Glomerular visceral epithelial cell (primary cell): ENCODE measurements at regions not wholly inside any gene's neighbourhood (a gene's known extent, or its start where the extent isn't known, plus 50 kb on each side); places are given as distances from the start of the nearest gene placed in this dataset.
"Not testable (repeated sequence)": the region's sequence is repeated elsewhere in the genome, so short reads cannot be mapped to it uniquely, and the experiment has no call there.

ENCODE experiments used
- DNase-seq: peaks from one replicate; pipeline ENCODE4 v3.0.0-alpha.2; 2016; ENCODE audit errors: extremely low spot score

- no peak for DNase-seq
Observed at GRCh38 chr12:74685385-74685784, 147.8 kb downstream of the ATXN7L3B start.

GRCh38 chr12:74689071-74689655 lies 151.5 kb downstream of the ATXN7L3B start:
- DNase-seq, result peak; percentile 46

DNA sequence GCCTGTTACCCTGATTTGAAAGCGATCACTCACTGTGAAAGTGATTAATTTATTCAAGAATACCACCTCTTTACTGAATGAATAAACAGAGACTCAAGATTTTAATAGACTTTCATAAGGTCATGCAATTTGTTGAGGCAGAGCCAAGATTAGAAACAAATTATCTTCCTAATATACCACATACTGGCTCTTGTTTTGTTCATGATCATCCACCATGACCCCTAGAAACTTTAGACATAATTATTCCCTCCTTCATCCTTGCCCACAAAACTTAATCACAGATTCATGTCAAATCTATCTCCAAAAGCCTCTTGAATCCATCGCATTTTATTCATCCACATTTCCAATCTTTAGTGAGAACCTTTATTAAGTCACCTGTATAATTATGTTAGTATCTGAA lies 152.3 kb downstream of the ATXN7L3B start:
- no peak for DNase-seq

DNA sequence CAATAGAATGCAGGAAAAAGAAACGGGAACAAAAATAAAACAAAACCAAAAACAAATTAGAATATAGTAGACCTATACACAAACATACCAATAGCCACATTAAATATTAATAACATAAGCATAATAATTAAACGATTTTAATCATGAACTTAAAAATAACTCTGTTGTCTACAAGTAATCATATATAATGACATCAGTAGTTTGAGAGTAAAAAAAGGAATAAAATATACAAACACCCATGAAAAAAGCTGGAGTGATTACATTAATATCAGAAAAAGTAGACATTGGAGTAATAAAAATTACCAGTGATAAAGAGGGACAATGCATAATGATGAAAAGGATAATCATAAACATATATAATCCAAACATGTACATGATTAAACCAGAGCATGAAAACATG lies 181.8 kb downstream of the ATXN7L3B start:
- DNase-seq, result no peak

- peak; percentile 66 for DNase-seq
Observed at GRCh38 chr12:74722709-74723108, 185.1 kb downstream of the ATXN7L3B start.

DNA sequence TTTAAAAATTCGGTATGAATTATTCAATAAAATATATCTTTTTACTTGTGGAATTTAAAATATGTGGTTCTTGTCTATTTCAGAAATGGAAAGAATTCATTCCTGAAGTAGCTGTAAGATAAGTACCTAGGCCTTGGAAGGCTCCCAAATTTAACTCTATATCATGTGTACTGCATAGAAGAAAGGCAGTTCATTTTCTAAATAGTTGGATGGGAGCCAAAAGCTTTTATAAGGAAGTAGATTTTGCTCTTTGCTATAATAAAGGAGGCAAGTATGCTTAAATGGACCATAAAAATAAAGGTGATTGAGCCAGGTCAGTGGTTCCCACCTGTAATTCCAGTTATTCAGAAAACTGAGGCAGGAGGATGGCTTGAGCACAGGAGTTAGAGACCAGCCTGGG lies 187.5 kb downstream of the ATXN7L3B start:
- DNase-seq, result peak; percentile 36

DNA sequence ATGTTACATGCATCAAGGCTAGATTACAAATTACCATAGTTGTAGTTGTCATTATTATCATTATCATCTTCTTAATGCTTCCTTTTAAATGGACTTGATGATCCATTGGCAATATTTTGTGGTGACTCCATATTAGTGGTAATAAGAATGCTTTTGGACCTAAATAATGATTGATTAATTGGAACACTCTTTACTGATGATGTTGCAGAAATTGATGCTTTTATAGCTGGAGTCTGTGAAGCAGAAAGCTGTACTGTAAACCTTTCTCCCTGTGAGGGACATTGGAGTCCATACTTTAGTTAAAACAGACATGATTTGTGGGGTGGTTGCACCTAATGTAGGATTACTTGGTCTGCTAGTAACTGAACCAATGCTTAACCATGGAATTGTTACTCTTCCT lies 190.4 kb downstream of the ATXN7L3B start:
- no peak for DNase-seq

- no peak for DNase-seq
Observed at GRCh38 chr12:74732164-74732784, 194.6 kb downstream of the ATXN7L3B start.

DNA sequence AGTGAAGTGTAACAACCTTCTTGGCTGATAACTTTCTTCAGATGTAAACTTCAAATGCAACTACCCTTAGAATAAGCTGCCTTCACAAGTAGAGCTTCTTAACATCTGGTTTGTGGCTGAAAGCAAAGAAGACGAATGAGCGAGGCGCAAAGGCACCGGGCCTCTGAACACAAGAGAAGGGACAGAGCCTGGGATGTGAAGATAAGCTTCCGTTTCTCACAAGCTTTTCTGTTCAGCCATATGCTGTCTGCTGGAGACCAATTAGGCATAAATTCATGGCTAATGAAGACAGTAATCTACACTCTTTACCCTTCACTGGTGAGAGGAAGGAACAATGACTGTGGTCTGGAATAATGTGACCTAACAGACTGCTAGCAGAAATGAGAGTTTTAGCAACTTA lies 195.2 kb downstream of the ATXN7L3B start:
- no peak for DNase-seq

DNA sequence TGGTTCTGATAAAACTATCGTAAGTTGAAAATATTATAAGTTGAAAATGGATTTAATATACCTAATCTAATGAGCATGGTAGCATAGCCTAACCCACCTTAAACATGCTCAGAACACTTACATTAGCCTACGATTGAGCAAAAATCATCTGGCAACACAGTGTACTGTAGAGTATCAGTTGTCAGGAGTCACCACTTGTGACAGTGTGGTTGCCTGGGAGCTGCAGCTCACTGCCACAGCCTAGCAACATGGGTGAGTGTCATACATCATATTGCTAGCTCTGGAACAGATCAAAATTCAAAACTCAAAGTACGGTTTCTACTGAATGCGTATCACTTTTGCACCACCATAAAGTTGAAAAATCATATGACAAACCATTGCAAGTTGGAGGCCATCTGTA lies 203.5 kb downstream of the ATXN7L3B start:
- no peak for DNase-seq

DNA sequence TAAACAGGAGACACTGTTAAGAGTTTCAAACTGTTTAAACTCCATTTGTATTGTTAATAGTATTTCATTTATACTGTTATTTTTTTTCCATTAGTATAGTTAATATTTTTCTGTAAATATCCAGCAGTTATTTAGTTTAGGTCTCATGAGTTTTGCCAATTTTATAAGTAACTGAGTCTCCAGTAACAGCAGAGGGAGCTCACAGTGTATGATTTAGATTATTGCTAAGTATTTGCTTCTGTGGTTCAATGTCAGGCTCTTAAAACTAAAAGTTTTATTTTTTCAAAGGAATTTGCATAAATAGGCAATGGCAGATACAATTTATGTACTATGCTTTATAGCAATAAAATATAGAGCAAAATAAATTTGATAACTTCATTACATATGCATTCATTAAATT lies 209.7 kb downstream of the ATXN7L3B start:
- DNase-seq, result peak; percentile 7

DNA sequence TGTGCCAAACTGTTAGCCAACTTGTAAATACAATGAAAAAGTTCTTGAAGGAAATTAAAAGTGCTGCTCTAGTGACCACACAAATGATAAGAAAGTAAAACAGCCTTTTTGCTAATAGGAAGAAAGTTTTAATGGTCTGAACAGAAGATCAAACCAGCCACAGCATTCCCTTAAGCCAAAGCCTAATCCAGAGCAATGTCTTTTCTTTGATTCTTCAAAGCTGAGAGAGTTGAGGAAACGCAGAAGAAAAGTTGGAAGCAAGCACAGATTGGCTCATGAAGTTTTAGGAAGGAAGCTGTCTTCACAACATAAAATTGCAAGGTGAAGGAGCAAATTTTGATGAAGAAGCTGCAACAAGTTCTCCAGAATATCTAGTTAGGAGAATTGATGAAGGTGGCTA lies 213.8 kb downstream of the ATXN7L3B start:
- DNase-seq, result no peak

DNA sequence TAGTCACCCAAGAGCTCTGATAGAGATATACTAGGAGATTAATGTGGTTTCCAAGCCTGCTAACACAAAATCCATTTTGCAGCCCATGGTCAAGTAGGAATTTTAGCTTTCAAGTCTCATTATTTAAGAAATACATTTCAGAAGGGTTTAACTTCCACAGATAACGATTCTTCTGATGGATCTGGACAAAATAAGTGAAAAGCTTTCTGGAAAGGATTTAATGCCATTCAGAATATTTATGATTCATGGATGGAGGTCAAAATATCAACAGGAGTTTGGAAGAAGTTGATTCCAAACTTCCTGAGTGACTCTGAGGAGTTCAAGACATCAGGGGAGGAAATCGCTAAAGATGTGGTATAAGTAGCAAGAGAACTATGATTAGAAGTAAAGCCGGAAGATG lies 214.6 kb downstream of the ATXN7L3B start:
- DNase-seq, result no peak

DNA sequence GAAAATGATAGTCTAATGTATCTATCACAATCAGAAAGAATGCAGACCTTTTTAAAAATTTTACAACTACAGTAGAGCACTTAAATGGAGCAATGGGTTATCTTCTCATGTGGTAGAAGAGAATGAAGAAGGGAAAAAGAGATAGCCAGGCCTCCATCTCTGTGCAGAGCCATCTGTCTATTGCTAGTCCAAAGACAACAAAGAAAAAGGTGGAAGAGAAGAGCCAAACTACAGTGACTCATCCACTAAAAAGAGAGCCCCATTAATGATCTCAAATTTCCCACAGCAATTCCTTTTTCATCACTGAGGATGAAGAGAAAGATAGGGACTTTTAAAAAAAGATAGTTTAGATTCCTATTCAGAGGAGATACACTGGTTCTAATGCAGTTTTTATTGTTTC lies 232.9 kb downstream of the ATXN7L3B start:
- DNase-seq, result no peak

- DNase-seq, result no peak
Observed at GRCh38 chr12:74775276-74775675, 237.6 kb downstream of the ATXN7L3B start.

DNA sequence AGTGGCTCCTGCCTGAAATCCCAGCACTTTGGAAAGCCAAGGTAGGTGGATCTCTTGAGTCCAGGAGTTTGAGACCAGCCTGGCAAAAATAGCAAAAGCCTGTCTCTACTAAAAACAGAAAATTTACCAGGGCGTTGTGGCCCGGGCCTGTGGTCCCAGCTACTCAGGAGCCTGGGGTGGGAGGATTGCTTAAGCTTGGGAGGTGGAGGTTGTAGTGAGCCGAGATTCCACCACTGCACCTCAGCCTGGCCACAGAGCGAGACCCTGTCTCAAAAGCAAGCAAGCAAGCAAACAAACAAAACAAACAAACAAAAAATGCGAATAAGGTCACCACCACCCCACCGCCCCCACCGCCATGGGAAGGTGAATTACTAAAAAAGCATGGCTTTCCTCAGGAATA lies 238.7 kb downstream of the ATXN7L3B start:
- DNase-seq, result no peak

DNA sequence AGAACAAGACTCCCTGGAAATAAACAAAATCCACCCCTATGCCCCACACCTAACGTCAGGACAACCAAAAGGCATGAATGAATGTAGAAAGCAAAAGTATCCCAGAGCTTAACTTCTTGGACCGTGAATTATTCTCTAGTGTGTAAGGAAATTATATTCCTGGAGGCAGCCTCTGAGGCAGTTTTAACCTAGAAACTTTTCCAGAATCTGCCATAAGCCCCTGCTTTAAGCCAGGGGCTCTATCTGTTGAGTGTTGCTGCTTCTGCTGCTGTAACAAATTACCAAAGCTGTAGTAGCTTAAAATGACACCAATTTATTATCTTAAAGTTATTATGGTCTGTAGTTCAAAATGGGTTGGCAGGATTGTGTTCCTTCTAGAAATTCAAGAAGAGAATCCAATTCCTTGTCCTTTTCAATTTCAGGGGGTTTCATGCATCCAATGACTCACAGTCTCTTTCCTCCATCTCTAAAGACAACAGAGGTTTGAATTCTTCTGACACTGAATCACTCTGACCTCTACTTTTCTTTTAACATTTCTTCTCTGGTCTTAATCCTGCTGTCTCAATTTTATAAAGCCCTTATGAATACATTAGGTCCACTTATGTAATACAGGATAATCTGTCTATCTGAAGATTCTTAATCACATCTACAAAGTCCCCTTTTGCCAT lies 242.7 kb downstream of the ATXN7L3B start:
- DNase-seq, result peak; percentile 27

DNA sequence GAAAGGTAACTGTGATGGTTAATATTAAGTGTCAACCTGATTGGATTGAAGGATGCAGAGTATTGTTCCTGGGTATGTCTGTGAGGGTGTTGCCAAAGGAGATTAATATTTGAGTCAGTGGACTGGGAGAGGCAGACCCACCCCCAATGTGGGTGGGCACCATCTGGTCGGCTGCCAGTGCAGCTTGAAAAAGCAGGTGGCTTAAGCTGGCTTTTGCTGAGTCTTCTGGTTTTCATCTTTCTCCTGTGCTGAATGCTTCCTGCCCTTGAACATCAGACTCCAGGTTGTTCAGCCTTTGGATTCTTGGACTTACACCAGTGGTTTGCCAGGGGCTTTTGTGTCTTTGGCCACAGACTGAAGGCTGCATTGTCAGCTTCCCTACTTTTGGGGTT lies 243.2 kb downstream of the ATXN7L3B start:
- DNase-seq, result not testable (repeated sequence)

DNA sequence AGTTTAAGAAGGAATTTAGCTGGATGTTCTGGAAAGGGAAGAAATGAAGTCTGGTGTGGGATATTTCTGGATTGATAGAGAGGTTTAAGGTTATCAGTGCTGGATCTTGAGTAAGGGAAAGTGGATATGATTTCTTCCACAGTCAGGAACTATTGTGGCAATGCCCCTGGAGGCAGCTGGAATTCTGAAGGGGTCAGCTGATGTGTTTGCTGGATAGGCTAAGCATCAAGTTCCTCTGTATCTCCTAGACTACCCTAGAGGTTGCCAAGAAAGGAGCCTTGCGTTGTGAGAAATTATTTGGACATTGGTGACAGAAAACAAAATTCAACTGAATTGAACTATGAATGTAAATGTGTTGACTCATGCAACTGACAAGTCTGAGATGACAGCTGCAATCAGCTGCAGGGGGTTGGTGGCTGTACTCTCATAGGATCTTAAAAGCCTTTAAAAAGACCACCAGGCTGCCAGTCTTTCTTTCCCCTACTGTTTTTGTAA lies 244.4 kb downstream of the ATXN7L3B start:
- no peak for DNase-seq

DNA sequence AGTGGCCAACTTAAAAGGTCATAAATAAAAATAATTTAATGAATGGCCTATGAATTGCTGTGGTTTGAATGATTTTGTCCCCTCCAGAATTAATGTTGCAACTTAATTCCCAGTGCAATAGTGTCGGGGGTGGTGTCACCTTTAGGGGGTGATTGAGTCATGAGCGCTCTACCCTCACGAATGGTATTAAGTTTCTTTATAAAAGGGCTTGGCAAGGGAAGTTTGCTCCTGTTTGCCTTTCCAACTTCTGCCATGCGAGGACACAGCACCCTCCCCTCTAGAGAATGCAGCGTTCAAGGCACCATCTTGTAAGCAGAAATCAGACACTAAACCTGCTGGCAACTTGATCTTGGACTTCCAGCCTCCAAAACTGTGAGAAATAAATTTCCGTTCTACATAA lies 253.3 kb downstream of the ATXN7L3B start:
- DNase-seq, result no peak

GRCh38 chr12:74791365-74791764 lies 253.7 kb downstream of the ATXN7L3B start:
- DNase-seq, result no peak

DNA sequence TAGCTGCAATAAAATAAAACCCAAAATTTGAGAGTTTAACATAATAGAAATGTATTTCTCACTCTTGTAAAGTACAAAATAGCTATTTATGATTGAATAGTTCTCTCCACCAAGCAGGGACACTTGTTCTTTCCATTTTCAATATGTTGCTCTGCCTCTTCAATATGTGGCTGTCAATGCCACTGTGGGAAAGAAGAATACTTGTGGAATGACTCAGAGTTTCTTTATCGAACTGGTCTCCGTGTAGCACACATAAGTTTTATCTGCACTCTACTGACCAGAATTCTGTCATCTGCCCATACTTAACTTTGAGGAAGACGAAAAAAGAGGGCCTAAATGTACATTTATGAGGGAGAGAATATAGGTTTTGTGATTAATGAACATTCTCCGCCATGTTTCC lies 256.9 kb downstream of the ATXN7L3B start:
- peak; percentile 7 for DNase-seq

DNA sequence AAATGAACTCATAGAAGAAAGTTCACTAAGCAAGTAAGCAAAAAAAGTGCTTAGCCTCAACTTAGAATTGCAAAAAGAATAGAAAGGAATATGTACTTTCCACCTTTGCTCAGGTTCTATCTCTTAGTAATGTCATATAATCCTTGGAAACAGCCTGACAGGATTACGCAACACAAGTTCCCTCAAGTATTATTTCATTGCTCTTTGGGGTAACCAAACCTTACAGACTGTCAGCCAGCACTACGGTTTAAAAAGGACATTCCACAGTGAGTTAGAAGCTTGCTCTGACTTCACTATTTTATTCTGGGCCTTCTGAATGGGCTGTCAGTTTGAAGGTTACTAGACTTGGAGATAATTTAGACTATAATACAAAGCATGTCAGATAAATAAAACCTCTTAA lies 264.0 kb downstream of the ATXN7L3B start:
- DNase-seq, result no peak
